Prostate gland (tissue), 1 donor: ENCODE measurements at regions not wholly inside any gene's neighbourhood (a gene's known extent, or its start where the extent isn't known, plus 50 kb on each side); places are given as distances from the start of the nearest gene placed in this dataset.

ENCODE experiments used
- POLR2A ChIP-seq: fragments of 450-650 bp; IDR thresholded peaks from one replicate; pipeline ENCODE4 v1.6.1; 2016; ENCODE audit warnings: antibody characterized with exemption, mild to moderate bottlenecking
- POLR2AphosphoS5 ChIP-seq: sonication (generic); formaldehyde crosslinking; IDR thresholded peaks from one replicate; pipeline ENCODE4 v1.6.1; 2017; ENCODE audit warnings: antibody characterized with exemption

- TF ChIP-seq POLR2AphosphoS5 (no peak), POLR2A (no peak)
Measured at GRCh38 chr11:43074810-43075209, 237.0 kb upstream of the API5 start.
